Psoas muscle (tissue), 7 donors: ENCODE measurements at regions not wholly inside any gene's neighbourhood (a gene's known extent, or its start where the extent isn't known, plus 50 kb on each side); places are given as distances from the start of the nearest gene placed in this dataset.
A peak's percentile ranks its signal among the peaks of the same experiment; 100 is the strongest.

Experiments
- ATAC-seq, 4 donors: fragments of 200-7000 bp; cut with Tn5 transposase; one replicate each; pipeline ENCODE4 v1.9.1; 2020; ENCODE audit warnings: moderate library complexity in 3 of 4, mild to moderate bottlenecking in 2 of 4
- DNase-seq, 2 donors: peaks; one replicate each; pipeline ENCODE4 v3.0.0-alpha.2; 2020
- H3K27ac ChIP-seq: fragments of 200-600 bp; one replicate; pipeline ENCODE4 v1.8.0; 2022
- H3K27me3 ChIP-seq, 3 donors: fragments of 200-600 bp in 1 of 3; one replicate each; pipeline versions ENCODE4 v1.6.1 to v1.8.0; 2013 to 2022; ENCODE audit warnings: low read length in 2 of 3, mild to moderate bottlenecking in 2 of 3, moderate library complexity in 1 of 3; ENCODE audit not compliant: insufficient read depth in 3 of 3
- H3K36me3 ChIP-seq, 2 donors: fragments of 200-600 bp in 1 of 2; one replicate each; pipeline versions ENCODE4 v1.6.1 to v1.8.0; 2013 to 2022; ENCODE audit warnings: low read depth in 1 of 2, mild to moderate bottlenecking in 1 of 2, moderate library complexity in 1 of 2; ENCODE audit not compliant: insufficient read depth in 1 of 2
- H3K4me1 ChIP-seq: fragments of 200-600 bp; one replicate; pipeline ENCODE4 v1.8.0; 2022
- H3K4me3 ChIP-seq: fragments of 200-600 bp; one replicate; pipeline ENCODE4 v1.8.0; 2022; ENCODE audit warnings: mild to moderate bottlenecking
- H3K9me3 ChIP-seq: fragments of 200-600 bp; one replicate; pipeline ENCODE4 v1.8.0; 2022
- CTCF ChIP-seq: fragments of 200-600 bp; IDR thresholded peaks from one replicate; pipeline ENCODE4 v1.8.0; 2022; ENCODE audit warnings: antibody characterized with exemption
- WGBS, 3 donors: extraction: QIAGEN DNeasy Blood & Tissue Kit; methylation state at CpG; one replicate each; pipeline versions ENCODE4 v1.1.6 to v1.1.7; 2013; 5-methylcytosine and 5-hydroxymethylcytosine counted together
- intact Hi-C, 2 donors: fragments of 100-400 bp; cut with DNase I; formaldehyde crosslinking; loops; one replicate each; pipeline versions ENCODE4 v1.11.0 to v1.14.2; 2022
- donor health status: healthy with polysubstance abuse.
- donor health status: DM: no; HTN: no; CAD: no; lungs with moderate emphysema.
- donor health status: Bipolar disorder and iron deficiency.
- donor health status: healthy.
- donor health status: DM: yes; HTN: yes; CAD: no.
- donor health status: DM: no; HTN: no; CAD: no.
- donor health status: DM: yes; HTN: yes; CAD: no.

GRCh38 chr14:62431496-62431895, 613.8 kb downstream of the KCNH5 start:
- intact Hi-C loops, result no loop called here
- no peak for DNase-seq
- H3K4me1 ChIP-seq, result no peaks in the 10 kb centered on the region
- no peak for ATAC-seq
- H3K27ac ChIP-seq, result no peak overlapping the region
- H3K36me3 ChIP-seq, result no peaks in the 10 kb centered on the region
- WGBS, 3 donors, result 59 to 87% (median 80%) methylated on average over 2 of the region's 2 CpGs
- H3K4me3 ChIP-seq, result no peak overlapping the region
- no peak for TF ChIP-seq CTCF
- H3K27me3 ChIP-seq, result no peaks in the 10 kb centered on the region
- H3K9me3 ChIP-seq, result peaks cover 21% of the 10 kb centered on the region

GRCh38 chr14:62432955-62433354, 612.3 kb downstream of the KCNH5 start:
- intact Hi-C loops, result no loop called here
- no peak overlapping the region for H3K4me3 ChIP-seq
- no peaks in the 10 kb centered on the region for H3K27me3 ChIP-seq
- no peak overlapping the region for H3K27ac ChIP-seq
- 90 to 92% (median 91%) methylated on average over 2 of the region's 2 CpGs for WGBS, 3 donors
- no peak for ATAC-seq
- peaks cover 21% of the 10 kb centered on the region for H3K9me3 ChIP-seq
- TF ChIP-seq CTCF, result no peak
- no peaks in the 10 kb centered on the region for H3K4me1 ChIP-seq
- DNase-seq, result no peak
- no peaks in the 10 kb centered on the region for H3K36me3 ChIP-seq

DNA sequence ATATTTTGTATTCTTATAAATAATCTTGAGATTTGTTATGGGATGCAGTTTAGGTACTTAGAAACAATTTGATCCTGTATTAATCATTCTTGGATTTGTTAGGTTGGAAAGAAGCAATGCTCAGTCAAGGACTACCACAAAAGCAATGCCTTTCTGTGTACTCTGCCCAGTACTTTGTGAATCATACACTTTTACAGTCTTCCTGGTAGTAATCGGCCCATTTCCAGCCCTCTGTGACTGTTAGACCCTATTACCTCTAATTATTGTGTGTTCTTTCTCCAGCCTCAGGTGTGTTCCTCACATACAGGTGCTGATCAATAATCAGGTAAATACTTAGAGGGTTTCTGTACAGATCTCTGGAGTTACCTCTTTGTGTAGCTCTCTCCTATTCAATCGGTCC, 609.0 kb downstream of the KCNH5 start:
- intact Hi-C loops, result no loop called here
- no peak for DNase-seq
- no peak overlapping the region for H3K4me3 ChIP-seq

DNA sequence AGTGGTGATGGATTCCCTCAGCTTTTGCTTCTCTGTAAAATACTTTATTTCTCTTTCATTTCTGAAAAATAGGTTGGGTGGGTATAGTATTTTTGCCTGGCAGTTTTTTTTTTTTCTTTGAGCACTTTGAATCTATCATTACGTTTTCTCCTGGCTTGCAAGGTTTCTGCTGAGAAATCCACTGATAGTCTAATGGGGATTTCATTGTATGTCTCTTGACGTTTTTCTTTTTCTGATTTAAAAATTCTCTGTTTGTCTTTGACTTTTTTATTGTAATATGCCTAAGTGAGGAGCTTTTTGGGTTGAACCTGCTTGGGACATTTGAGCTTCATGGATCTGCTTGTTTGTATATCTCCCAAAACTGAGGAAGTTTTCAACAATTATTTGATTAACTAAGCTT, 606.0 kb downstream of the KCNH5 start:
- ATAC-seq (no peak), DNase-seq (no peak)
- Histone ChIP-seq H3K27me3 (no peaks in the 10 kb centered on the region), H3K27ac (no peak overlapping the region), H3K9me3 (peaks cover 30% of the 10 kb centered on the region), H3K36me3 (no peaks in the 10 kb centered on the region), H3K4me1 (no peaks in the 10 kb centered on the region), H3K4me3 (no peak overlapping the region)
- TF ChIP-seq CTCF, result no peak
- WGBS, 3 donors, result 68 to 78% (median 68%) methylated on average over 2 of the region's 2 CpGs
- intact Hi-C loops, result no loop called here

More for the DNA sequence above, 609.0 kb downstream of the KCNH5 start:
- H3K9me3 ChIP-seq, result peaks cover 42% of the 10 kb centered on the region
- ATAC-seq, result no peak
- H3K27ac ChIP-seq, result no peak overlapping the region
- H3K27me3 ChIP-seq, result no peaks in the 10 kb centered on the region
- H3K4me1 ChIP-seq, result no peaks in the 10 kb centered on the region
- WGBS, 3 donors, result 43 to 46% (median 43%) methylated on average over 2 of the region's 2 CpGs
- no peaks in the 10 kb centered on the region for H3K36me3 ChIP-seq
- TF ChIP-seq CTCF, result no peak

DNA sequence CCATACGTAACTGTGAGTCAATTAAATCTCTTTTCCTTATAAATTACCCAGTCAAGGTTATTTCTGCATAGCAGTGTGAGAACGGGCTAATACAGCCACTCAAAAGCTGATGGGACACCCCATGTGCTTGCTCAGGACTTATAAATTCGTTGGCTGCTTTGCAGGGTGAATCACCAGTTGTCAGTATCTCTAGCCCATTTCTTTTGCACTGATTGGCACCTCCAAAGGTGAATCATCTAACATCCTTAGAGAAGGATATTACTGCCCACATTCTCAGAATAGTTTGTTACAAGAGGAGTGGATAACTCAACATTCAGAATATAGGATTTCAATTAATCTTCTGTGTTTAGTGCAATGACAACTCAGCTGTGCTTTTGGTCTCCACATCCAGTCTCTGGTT, 601.5 kb downstream of the KCNH5 start:
- 51 to 56% (median 54%) methylated on average over 3 of the region's 3 CpGs for WGBS, 3 donors
- peaks cover 13% of the 10 kb centered on the region for H3K9me3 ChIP-seq
- DNase-seq (no peak), ATAC-seq (peak in 1 of 4 donors; percentile 39)
- no peaks in the 10 kb centered on the region for H3K27me3 ChIP-seq
- H3K36me3 ChIP-seq, result no peaks in the 10 kb centered on the region
- no peak overlapping the region for H3K4me3 ChIP-seq
- H3K27ac ChIP-seq, result no peak overlapping the region
- TF ChIP-seq CTCF, result no peak
- H3K4me1 ChIP-seq, result no peaks in the 10 kb centered on the region
- intact Hi-C loops, result no loop called here
